HepG2 (cell line): ENCODE measurements at regions not wholly inside any gene's neighbourhood (a gene's known extent, or its start where the extent isn't known, plus 50 kb on each side); places are given as distances from the start of the nearest gene placed in this dataset.
A peak's percentile ranks its signal among the peaks of the same experiment; 100 is the strongest.

Experiments
- ATRX ChIP-seq: sonication (generic); formaldehyde crosslinking; IDR thresholded peaks from 2 replicates; pipeline ENCODE4 v1.4.0; 2020; ENCODE audit warnings: missing genetic modification reagents, borderline replicate concordance
- FLYWCH1 ChIP-seq: sonication (generic); formaldehyde crosslinking; IDR thresholded peaks from 2 replicates; pipeline ENCODE4 v1.8.1; 2023; ENCODE audit warnings: mild to moderate bottlenecking, missing genetic modification reagents
- FOXP1 ChIP-seq, 2 experiments: fragments of 450-650 bp in 1 of 2; IDR thresholded peaks; 2 replicates each; pipeline ENCODE4 v1.6.1; 2017 to 2018; ENCODE audit warnings: antibody characterized with exemption in 1 of 2
- GABPB1 ChIP-seq: IDR thresholded peaks from 2 replicates; pipeline ENCODE4 v1.6.1; 2016; ENCODE audit warnings: mild to moderate bottlenecking, missing genetic modification reagents, moderate library complexity, missing compliant biosample characterization
- KDM4B ChIP-seq: sonication (generic); formaldehyde crosslinking; IDR thresholded peaks from 2 replicates; pipeline ENCODE4 v1.4.0; 2020; ENCODE audit warnings: missing genetic modification reagents
- NFE2L2 ChIP-seq: fragments of 150-350 bp; IDR thresholded peaks from 2 replicates; pipeline ENCODE4 v1.6.1; 2014; ENCODE audit warnings: low read length
- SMC3 ChIP-seq: IDR thresholded peaks from 2 replicates; pipeline ENCODE4 v1.6.1; 2011; ENCODE audit warnings: low read length, improper control_type of control experiment
- ZBTB20 ChIP-seq: sonication (generic); formaldehyde crosslinking; IDR thresholded peaks from 2 replicates; pipeline ENCODE4 v1.8.1; 2023; ENCODE audit warnings: missing genetic modification reagents, low read depth, mild to moderate bottlenecking, borderline replicate concordance
- ZFP36L1 ChIP-seq: sonication (generic); formaldehyde crosslinking; IDR thresholded peaks from 2 replicates; pipeline ENCODE4 v1.8.0; 2022; ENCODE audit warnings: mild to moderate bottlenecking, missing genetic modification reagents, moderate library complexity
- ZNF24 ChIP-seq: fragments of 450-650 bp; IDR thresholded peaks from 2 replicates; pipeline ENCODE4 v1.6.1; 2017; ENCODE audit warnings: antibody characterized with exemption, mild to moderate bottlenecking
- ZNF329 ChIP-seq: sonication (generic); formaldehyde crosslinking; IDR thresholded peaks from 2 replicates; pipeline ENCODE4 v1.9.0; 2021; ENCODE audit warnings: low read depth, mild to moderate bottlenecking, missing genetic modification reagents
- ZNF33A ChIP-seq: sonication (generic); formaldehyde crosslinking; IDR thresholded peaks from 2 replicates; pipeline ENCODE4 v1.5.1; 2020; ENCODE audit warnings: missing genetic modification reagents, mild to moderate bottlenecking, moderate library complexity, borderline replicate concordance
- ZNF644 ChIP-seq: IDR thresholded peaks from 2 replicates; pipeline ENCODE4 v1.6.1; 2016; ENCODE audit warnings: low read depth
- ZNF678 ChIP-seq: sonication (generic); formaldehyde crosslinking; IDR thresholded peaks from 2 replicates; pipeline ENCODE4 v1.4.0; 2020; ENCODE audit warnings: mild to moderate bottlenecking, missing genetic modification reagents
- ZSCAN31 ChIP-seq: sonication (generic); formaldehyde crosslinking; IDR thresholded peaks from 2 replicates; pipeline ENCODE4 v1.5.0; 2020; ENCODE audit warnings: low read depth, mild to moderate bottlenecking, missing genetic modification reagents
- TF ChIP-seq, protein P1 (sequence below): IDR thresholded peaks from 2 replicates; pipeline ENCODE4 v1.4.0; 2020; ENCODE audit warnings: mild to moderate bottlenecking, missing genetic modification reagents
- TF ChIP-seq, protein P2 (sequence below): sonication (generic); formaldehyde crosslinking; IDR thresholded peaks from 2 replicates; pipeline ENCODE4 v1.4.0; 2020; ENCODE audit warnings: low read depth, mild to moderate bottlenecking, missing genetic modification reagents
- TF ChIP-seq, protein P3 (sequence below): sonication (generic); formaldehyde crosslinking; IDR thresholded peaks from 2 replicates; pipeline ENCODE4 v1.9.0; 2021; ENCODE audit warnings: missing genetic modification reagents, borderline replicate concordance
- TF ChIP-seq, protein P4 (sequence below): sonication (generic); formaldehyde crosslinking; conservative IDR thresholded peaks from 2 replicates; pipeline ENCODE4 v1.4.0; 2020; ENCODE audit warnings: missing genetic modification reagents
- TF ChIP-seq, protein P5 (sequence below): IDR thresholded peaks from 2 replicates; pipeline ENCODE4 v1.6.1; 2016; ENCODE audit warnings: low read depth, borderline replicate concordance

DNA sequence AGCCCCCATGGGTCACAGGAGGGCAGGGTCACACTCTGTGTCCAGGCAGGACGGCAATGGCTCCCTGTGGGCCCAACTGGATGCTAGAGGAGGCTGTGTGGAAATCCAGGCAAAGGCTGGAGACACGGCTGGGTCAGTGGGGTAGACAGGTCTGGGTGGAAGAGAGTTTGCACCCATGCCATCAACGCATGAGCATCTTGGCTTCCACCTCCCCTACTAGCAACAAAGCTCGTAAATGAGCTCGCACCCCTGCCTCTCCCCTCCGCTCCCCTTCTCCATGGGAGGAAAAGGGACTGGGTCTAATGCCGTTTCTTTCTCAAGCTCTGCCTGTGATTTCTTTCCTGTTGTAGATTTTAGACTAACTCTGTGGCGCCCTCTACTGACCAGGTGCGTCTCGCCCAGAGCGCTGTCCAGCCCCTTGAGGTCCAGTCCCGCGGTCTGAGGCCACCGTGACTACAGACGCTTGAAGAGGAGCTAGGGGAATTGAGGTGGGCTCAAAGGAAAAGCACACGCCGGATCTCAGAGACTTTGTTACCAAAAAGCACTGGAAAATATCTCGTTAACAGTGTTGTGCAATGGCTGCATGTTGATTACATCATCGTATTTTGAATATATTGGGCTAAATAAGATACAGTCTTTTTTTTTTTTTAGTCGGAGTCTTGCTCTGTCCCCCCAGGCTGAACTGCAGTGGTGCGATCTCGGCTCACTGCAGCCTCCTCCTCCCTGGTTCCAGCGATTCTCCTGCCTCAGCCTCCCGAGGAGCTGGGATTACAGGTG is 50.7 kb upstream of the USP29 start (continued):
- TF ChIP-seq, protein P1, sequence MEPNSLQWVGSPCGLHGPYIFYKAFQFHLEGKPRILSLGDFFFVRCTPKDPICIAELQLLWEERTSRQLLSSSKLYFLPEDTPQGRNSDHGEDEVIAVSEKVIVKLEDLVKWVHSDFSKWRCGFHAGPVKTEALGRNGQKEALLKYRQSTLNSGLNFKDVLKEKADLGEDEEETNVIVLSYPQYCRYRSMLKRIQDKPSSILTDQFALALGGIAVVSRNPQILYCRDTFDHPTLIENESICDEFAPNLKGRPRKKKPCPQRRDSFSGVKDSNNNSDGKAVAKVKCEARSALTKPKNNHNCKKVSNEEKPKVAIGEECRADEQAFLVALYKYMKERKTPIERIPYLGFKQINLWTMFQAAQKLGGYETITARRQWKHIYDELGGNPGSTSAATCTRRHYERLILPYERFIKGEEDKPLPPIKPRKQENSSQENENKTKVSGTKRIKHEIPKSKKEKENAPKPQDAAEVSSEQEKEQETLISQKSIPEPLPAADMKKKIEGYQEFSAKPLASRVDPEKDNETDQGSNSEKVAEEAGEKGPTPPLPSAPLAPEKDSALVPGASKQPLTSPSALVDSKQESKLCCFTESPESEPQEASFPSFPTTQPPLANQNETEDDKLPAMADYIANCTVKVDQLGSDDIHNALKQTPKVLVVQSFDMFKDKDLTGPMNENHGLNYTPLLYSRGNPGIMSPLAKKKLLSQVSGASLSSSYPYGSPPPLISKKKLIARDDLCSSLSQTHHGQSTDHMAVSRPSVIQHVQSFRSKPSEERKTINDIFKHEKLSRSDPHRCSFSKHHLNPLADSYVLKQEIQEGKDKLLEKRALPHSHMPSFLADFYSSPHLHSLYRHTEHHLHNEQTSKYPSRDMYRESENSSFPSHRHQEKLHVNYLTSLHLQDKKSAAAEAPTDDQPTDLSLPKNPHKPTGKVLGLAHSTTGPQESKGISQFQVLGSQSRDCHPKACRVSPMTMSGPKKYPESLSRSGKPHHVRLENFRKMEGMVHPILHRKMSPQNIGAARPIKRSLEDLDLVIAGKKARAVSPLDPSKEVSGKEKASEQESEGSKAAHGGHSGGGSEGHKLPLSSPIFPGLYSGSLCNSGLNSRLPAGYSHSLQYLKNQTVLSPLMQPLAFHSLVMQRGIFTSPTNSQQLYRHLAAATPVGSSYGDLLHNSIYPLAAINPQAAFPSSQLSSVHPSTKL (CRISPR knock-in tag), result peak; percentile 39; the same call in 1 of the 2 replicates
- peak; percentile 83 for TF ChIP-seq SMC3
- TF ChIP-seq ZFP36L1 (CRISPR knock-in tag), result no peak
- no peak for TF ChIP-seq NFE2L2
- peak; percentile 32; the same call in 1 of the 2 replicates for TF ChIP-seq GABPB1
- TF ChIP-seq, protein P2, sequence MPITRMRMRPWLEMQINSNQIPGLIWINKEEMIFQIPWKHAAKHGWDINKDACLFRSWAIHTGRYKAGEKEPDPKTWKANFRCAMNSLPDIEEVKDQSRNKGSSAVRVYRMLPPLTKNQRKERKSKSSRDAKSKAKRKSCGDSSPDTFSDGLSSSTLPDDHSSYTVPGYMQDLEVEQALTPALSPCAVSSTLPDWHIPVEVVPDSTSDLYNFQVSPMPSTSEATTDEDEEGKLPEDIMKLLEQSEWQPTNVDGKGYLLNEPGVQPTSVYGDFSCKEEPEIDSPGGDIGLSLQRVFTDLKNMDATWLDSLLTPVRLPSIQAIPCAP (CRISPR knock-in tag), result no peak
- 0 out of 2 replicates have a peak, but pooled peaks have one; percentile 20 for TF ChIP-seq ZSCAN31 (CRISPR knock-in tag)
- TF ChIP-seq FOXP1 (IDR thresholded peaks at IDR 0.05), result no peak
- TF ChIP-seq FOXP1 (CRISPR knock-in tag; IDR thresholded peaks at IDR 0.05), result no peak
- no peak for TF ChIP-seq FLYWCH1 (CRISPR knock-in tag)
- TF ChIP-seq ZNF644, result no peak
- TF ChIP-seq, protein P3, sequence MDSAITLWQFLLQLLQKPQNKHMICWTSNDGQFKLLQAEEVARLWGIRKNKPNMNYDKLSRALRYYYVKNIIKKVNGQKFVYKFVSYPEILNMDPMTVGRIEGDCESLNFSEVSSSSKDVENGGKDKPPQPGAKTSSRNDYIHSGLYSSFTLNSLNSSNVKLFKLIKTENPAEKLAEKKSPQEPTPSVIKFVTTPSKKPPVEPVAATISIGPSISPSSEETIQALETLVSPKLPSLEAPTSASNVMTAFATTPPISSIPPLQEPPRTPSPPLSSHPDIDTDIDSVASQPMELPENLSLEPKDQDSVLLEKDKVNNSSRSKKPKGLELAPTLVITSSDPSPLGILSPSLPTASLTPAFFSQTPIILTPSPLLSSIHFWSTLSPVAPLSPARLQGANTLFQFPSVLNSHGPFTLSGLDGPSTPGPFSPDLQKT, result no peak
- peak; percentile 51; the same call in 1 of the 2 replicates for TF ChIP-seq ZNF329 (CRISPR knock-in tag)
- TF ChIP-seq, protein P4, sequence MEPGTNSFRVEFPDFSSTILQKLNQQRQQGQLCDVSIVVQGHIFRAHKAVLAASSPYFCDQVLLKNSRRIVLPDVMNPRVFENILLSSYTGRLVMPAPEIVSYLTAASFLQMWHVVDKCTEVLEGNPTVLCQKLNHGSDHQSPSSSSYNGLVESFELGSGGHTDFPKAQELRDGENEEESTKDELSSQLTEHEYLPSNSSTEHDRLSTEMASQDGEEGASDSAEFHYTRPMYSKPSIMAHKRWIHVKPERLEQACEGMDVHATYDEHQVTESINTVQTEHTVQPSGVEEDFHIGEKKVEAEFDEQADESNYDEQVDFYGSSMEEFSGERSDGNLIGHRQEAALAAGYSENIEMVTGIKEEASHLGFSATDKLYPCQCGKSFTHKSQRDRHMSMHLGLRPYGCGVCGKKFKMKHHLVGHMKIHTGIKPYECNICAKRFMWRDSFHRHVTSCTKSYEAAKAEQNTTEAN, result no peak
- TF ChIP-seq KDM4B (CRISPR knock-in tag), result no peak
- TF ChIP-seq, protein P5, sequence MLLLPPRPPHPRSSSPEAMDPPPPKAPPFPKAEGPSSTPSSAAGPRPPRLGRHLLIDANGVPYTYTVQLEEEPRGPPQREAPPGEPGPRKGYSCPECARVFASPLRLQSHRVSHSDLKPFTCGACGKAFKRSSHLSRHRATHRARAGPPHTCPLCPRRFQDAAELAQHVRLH (CRISPR knock-in tag), result peak; percentile 50; the same call in 1 of the 2 replicates
- peak; percentile 73; the same call in 1 of the 2 replicates for TF ChIP-seq ZNF33A (CRISPR knock-in tag)
- TF ChIP-seq ZNF678 (CRISPR knock-in tag), result no peak
- no peak for TF ChIP-seq ZNF24
- peak; percentile 62; the same call in 1 of the 2 replicates for TF ChIP-seq ZBTB20 (CRISPR knock-in tag)
- no peak for TF ChIP-seq ATRX (CRISPR knock-in tag)
